Bone marrow (tissue), 2 donors: ENCODE measurements at regions not wholly inside any gene's neighbourhood (a gene's known extent, or its start where the extent isn't known, plus 50 kb on each side); places are given as distances from the start of the nearest gene placed in this dataset.
A peak's percentile ranks its signal among the peaks of the same experiment; 100 is the strongest.
"Not testable (repeated sequence)": the region's sequence is repeated elsewhere in the genome, so short reads cannot be mapped to it uniquely, and the experiment has no call there.

Experiments
- DNase-seq, 2 donors: peaks; one replicate each; lab custom pipeline; 2025; lab: John Stamatoyannopoulos, UW

DNA sequence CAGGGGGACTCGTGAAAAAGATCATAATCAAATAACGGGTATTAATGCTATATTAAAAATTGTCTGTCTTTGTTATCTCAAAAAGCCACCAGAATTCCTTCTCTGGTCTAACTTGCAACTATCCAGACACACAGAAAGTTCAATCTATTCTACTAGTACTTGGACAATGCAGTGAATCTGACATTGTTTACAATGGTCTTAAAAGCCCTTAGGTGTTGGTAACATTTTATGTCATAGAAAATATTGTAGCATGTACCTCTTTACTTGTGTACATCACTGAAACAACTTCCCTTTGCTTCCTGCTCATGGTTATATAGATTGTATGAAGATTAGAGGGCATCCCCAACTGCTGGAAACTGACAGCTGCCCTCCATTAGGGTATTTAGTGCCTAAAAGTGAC is 71.1 kb upstream of the PPP3CA start:
- no peak for DNase-seq

DNA sequence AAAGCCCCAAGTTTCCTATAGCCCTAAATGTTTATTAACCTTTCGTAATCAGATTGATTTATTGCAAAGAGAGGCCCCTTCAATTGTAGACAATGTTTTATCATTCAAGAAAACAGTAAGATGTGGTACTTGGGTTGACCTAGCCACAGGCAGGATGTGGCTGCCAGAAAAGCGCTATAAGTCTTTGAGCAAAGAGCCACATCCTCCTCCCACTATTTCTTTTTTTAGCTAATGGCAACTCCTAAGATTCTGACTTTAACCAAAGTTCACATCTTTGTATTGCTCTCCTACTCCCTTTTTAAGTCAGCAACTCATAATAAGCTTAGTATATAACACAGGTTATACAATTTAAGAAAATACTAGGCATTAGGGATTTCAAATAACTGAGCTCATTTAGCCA is 70.7 kb upstream of the PPP3CA start:
- peak in 1 of 2 donors; percentile 44 for DNase-seq

DNA sequence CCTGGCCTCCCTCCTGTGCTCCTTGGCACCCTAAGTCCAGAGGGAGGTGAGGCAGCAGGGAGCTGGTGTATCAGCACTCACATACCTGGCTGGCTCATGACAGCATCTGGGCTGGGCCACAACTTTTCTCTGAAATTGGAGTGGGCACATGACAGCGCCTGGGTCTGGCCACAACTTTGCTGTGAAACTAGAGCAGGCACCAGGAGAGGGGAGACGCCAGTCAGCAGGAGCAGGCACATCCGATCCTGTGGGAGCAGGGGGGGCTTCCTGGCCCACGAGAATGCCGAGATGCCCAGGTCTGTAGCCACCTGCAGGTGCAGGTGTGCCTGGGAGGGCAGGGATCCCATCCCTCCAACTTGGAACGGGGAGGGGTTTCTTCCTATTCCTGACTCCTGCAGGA is 69.7 kb upstream of the PPP3CA start:
- no peak for DNase-seq

DNA sequence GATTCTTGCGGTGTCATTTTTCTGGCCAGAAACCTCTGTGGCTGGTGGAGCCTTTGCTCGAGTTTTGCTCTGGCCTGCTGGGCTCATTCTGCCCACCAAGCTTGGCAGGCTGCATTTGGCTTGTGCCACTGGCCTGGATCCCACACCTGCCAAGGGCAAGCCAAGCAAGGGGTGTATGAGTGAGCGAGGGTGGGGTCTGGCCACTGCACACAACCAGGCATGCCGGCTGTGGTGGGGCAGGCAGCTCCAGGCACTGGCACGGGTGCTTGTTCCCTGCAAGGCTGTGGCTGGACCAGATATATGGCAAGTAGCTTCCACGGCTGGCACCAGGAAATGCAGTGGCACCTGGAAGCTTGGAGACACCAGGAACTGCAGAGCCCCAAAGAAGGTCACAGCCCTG is 68.6 kb upstream of the PPP3CA start:
- DNase-seq = no peak

DNA sequence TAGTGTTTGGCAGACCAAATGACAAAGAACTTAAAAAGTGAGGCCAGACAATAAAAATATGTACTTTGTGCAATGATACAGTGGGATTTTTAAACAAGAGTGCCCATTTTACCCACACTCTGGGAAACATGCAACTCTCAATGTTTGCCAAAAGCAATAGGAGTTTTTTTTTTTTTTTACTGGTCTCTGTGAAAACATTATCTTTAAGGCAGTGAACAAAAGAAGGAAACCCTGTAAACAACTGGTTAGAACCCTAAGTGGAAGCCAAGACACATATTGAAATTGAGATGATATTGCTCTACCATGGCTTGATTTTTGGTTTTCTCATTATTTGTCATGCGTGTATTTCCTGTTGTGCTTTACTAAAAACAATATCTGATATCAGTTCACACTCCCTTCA is 67.2 kb upstream of the PPP3CA start:
- DNase-seq = no peak

DNA sequence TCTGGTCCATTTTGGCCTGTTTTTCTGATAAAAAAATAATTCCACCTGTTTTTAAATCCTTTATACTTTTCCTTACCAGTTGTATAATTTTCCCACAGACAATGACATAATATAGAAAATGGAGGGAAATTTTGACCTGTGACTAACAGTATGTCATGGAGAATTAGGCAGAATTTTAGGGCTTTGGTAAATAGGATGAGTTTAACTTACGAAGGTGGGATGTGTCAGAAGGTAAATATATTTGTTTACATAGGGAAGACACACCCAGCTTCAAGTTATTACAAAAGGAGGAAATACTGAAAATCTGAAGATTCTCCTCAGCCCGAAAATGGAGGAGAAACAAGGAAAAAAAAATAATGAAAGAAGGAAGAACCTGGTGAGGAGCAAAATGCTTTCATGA is 64.6 kb upstream of the PPP3CA start:
- DNase-seq = no peak

DNA sequence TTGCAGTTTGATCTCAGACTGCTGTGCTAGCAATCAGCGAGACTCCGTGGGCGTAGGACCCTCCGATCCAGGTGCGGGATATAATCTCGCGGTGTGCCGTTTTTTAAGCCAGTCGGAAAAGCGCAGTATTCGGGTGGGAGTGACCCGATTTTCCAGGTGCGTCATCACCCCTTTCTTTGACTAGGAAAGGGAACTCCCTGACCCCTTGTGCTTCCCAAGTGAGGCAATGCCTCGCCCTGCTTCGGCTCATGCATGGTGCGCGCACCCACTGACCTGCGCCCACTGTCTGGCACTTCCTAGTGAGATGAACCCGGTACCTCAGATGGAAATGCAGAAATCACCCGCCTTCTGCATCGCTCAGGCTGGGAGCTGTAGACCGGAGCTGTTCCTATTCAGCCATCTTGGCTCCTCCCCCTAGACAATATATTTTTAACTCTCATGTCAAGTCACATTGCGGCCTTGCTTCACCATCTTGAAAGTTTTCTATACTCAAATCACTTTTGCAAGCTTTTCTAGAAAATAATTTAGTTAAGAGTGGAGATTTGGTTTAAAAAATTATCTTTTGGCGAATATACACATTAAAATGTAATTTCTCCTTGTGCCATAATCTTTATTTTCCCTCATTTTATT is 64.1 kb upstream of the PPP3CA start:
- DNase-seq = not testable (repeated sequence)

DNA sequence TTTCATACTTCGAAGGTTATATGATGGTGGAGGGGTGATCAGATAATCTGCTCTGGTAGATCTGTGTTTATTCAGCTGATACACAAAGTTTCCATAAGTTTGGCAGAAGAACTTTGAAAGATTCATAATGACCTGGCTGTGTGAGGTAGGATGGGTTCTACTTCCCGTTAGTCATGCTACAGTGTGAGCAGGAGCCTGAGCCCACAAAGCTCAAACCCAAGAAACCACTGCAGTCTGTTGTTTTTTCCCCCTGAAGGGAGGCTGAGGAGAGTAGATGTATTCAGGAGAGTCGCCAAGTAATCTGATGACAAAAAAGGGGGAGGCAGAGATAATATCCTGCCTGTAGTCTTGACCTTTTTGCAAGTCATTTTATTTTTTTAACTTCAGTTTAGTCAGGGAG is 52.8 kb upstream of the PPP3CA start:
- DNase-seq = no peak

DNA sequence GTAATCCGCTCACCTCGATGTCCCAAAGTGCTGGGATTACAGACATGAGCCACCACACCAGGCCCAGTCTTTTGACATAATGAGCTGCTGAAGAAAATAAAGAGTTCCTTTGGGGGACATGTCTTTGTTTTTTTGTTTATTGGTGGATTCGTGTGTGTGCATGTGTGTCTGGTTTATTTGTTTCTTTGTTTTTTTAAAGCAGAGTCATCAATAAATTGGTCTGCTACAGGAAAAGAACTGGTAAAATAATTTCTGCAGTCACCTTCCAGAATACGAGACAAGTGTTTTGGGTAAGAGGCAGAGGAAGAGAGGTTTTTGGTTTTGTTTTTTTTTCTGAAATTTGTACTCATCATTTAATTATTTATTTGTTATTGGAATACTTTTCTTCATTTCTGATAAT is 51.5 kb upstream of the PPP3CA start:
- DNase-seq = no peak
